NOMO-1 treated with dmso at 0.1 percent for 144 hours (cell line): ENCODE measurements at regions not wholly inside any gene's neighbourhood (a gene's known extent, or its start where the extent isn't known, plus 50 kb on each side); places are given as distances from the start of the nearest gene placed in this dataset.
A peak's percentile ranks its signal among the peaks of the same experiment; 100 is the strongest.
"Not testable (repeated sequence)": the region's sequence is repeated elsewhere in the genome, so short reads cannot be mapped to it uniquely, and the experiment has no call there.

Source experiments
- DNase-seq: peaks from one replicate; lab custom pipeline; 2025; ENCODE audit not compliant: unreplicated experiment; lab: John Stamatoyannopoulos, UW

DNA sequence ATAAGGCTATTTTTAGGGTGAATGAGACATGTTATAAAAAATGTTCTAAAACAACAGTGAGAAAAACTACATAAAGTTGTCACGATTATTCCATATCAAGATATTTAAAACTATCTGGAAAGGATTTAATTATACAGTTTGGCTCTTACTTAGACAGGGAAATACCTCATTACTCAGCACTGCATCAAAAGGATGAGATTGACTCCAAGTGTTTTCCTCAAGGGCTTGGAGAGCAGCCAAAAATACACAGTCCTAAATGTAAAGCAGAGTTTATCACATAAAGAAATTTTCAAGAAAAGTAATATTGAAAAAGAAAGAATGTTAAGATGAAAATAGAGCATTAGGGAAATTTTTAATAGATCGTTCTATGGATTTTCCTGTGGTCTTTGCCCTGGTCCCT, 285.5 kb upstream of the NETO1 start:
- DNase-seq: no peak

DNA sequence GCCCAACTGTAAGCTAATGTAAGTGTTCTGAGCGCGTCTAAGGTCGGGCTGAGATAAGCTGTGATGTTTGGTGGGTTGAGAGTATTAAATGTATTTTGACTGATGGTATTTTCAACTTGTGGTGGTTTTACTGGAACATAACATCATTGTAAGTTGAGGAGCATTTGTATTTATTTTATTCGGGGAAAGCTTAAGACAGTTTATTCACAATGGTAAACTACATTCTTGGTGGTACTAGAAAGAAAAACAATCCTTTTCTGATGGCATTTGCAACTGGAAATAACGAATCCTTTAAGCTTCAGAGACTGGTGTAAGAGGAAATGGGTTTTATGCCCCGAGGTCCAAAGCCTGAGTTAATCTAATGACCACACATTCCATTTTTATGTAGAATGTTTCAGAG, 283.3 kb upstream of the NETO1 start:
- DNase-seq: no peak

DNA sequence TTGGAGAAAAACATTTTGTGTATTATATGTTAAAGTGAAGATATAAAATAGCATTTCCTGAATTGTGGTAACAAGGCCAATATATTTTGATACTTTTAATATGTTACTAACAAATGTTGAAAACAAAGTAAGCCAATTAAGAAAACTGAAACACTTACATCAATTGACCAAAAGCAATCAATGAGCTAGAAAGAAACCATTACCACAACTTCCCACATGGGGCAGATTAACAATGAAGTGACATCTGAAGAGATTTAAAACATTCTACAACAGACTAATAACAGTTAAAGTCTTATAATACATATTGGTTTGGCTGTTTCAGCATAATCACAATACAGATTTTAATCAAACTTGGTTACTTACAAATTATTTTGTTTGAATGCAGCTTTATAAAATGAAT, 282.4 kb upstream of the NETO1 start:
- no peak for DNase-seq

DNA sequence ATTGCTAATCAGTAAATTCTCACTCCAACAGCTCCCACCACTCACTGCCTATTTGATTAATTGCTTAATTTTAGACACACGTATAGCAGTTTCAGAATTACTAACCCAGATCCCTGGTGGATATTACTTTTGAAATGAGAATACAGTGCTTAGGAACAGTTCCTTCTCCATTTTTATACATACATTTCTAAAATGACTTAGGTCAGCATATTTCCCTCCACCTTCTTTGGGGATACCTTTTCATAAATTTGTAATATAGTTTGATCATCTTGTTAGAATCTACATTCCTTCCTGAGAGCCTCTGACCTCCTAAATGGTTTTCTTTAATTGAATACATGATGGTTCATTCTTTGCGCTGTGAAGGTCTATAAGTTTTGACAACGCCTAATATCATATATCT, 279.8 kb upstream of the NETO1 start:
- no peak for DNase-seq

DNA sequence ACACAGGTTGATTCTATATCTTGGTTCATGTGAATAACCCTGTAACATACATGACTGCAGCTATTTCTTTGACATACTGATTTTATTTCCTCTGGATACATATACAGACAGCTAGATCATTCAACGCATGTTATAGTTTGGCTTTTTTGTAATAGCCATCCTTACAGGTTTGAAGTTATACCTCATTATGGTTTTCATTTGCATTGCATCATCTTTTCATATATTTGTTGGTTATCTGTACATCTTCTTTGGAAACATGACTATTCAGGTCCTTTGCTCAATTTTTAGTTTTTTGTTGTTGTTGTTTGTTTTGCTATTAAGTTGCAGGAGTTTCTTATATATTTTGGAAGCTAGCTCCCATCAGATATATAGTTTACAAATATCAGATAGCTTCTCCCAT, 276.2 kb upstream of the NETO1 start:
- no peak for DNase-seq

DNA sequence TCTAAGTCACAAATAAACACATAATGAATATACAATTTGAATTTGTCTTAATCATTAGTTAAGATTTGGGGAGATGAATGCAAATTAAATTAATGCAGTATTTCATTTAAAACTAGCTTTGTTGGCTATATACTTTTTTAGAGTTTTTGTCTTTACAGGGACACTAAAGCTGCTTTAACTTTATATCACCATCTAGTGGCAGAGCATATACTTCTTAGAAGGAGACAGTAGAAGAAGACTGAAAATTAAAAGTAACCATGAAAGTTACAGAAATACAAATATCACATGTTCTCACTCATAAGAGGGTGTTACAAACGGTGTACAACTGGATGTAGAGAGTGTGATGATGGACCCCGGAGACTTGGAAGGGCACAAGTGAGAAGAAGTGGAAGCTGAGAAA, 268.3 kb upstream of the NETO1 start:
- DNase-seq: no peak

DNA sequence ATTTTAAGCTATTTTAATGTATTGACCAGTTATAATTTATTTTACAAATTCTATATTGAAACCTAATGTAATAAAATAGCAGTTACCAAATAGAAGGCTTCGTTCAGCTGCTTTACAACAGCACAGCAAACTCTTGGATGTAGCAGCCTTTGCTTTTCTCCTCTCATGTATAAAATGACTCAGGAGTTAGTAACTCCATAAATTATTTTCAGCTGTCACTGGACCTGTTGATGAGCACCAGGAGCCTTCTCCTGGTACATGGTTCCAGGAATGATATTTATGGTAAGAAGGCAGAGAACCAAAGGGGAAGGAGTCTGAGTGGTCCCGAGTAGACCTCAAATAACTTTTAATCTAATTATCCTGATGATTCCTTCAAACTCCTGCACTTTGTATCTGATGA, 256.4 kb upstream of the NETO1 start:
- no peak for DNase-seq

DNA sequence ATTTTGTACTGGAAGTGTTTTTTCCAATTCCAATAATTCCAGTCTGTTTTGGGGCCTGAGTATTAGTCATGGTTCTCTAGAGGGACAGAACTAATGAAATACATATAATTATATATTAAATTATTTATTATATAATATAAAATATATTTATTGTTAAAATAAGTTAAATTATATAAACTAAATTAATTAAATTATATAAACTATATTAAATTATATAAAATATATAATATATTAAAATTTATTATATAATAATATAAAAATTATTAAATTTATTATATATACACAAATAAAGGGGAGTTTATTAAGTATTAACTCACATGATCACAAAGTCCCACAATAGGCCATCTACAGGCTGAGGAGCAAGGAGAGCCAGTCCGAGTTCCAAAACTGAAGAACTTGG, 253.4 kb upstream of the NETO1 start:
- DNase-seq: no peak

DNA sequence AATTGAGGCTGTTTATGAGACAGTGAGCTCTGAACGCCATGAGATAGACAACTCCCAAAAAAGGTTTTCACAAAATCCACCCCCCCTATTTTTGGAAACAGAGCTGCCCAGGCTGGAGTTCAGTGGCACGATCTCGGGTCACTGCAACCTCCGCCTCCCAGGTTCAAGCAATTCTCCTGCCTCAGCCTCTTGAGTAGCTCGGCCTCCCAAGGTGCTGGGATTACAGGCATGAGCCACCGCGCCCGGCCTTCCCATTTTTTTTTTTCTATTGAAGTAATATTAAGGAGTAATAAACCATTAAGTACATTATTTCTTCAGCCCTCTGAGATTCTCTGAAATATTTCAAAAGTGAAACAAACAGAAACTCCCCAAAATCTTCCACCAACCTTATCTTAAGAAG, 252.8 kb upstream of the NETO1 start:
- DNase-seq: no peak

DNA sequence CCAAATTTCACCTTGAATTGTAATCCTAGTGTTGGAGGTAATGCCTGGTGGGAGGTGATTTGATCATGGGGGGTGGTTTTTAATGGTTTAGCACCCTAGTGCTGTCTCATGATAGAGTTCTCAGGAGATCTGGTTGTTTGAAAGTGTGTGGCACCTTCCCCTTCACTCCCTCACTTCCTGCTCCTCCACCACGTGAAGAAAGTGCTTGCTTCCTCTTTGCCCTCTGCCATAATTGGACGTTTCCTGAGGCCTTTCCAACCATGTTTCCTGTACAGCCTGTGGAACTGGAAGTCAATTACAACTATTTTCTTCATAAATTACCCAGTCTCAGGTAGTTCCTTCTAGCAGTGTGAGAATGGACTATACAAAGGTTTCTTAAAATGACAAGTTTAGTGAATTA, 251.8 kb upstream of the NETO1 start:
- peak; percentile 65 for DNase-seq

DNA sequence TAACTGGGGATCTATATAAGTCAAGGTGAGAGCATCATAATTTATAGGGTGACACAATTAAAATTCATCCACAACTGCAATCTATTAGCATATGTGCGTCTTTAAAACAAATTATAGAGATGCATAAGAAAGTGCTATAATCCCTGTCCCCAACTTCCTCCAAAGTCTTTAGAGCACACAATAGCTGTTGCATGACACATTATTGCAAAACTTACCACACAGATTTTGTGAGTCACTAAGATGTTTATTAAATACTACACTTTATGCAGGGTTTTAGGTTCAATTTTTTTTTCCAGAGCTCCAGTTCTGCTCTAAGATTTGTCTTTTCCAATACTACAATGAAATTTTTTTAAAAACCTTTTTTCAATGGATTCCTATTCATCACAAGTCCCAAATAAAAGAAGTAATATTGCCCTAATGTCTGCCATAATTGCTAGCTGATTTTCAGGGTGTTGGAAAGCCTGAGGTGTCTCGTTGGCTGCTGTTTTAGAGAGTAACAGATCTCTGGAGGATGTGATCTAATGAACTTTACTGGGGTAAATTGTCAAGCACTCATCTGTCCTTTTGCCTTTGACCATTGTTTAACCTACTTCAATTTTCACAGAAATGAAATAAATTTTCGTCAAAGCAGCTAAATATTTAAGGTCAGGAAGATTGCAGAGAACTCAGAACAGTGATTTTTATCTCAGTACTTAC, 250.5 kb upstream of the NETO1 start:
- DNase-seq: peak; percentile 10

DNA sequence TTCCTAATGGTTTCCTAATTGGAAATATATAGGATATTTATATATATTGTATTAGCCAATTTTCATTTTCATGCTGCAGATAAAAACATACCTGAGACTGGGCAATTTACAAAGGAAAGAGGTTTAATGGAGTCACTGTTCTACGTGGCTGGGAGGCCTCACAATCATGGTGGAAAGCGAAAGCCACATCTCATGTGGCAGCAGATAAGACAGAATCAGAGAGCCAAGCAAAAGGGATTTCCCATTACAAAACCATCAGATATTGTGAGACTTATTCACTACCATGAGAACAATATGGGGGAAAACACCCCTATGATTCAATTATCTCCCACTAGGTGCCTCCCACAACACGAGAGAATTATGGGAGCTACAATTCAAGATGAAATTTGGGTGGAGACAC, 242.5 kb upstream of the NETO1 start:
- DNase-seq: no peak

DNA sequence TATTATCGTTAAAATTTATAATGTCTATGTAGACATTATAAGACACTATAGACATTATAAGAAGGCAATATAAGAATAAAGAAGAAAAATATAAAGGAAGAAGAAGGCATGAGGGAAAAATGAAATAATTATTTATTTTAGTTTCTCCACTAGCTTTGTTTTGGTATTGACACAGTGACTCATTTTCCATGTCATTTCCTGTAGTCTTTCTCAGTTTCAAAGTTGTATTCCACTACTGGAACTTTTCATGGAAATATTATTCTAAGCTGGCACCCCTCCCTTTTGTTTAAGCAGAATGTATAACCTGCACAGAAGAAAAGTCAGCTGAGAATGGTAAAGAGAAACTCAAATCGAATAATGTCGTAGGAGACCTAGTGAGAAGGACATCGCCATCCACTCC, 234.2 kb upstream of the NETO1 start:
- no peak for DNase-seq

DNA sequence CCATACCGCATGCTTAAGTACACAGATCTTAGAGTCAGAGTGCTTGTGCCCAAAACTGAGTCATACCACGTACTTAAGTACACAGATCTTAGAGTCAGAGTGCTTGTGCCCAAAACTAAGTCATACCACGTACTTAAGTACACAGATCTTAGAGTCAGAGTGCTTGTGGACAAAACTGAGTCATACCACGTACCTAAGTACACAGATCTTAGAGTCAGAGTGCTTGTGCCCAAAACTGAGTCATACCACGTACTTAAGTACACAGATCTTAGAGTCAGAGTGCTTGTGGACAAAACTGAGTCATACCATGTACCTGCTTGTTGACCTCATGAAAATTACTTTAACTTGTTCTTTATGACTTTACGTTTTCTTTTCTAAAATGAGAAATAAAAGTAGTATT, 233.7 kb upstream of the NETO1 start:
- not testable (repeated sequence) for DNase-seq

DNA sequence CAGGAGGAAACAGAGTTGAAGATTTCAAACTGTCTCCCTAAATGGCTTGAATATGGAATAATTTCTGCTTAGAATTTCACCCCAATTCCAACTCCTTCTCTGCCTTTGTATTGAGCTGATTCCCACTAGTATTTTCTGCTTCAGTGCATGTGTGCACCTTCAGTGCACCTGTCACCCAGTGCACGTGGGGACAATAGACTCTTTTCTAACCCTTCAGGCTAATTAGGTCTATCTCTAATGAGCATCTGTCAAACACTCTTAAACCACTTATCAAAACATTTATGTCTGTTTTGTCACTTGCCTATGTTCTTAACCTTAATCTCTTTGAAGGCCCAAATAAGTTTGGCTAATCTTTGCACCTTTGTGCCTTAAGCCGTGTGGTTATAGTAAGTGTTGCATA, 232.0 kb upstream of the NETO1 start:
- no peak for DNase-seq

DNA sequence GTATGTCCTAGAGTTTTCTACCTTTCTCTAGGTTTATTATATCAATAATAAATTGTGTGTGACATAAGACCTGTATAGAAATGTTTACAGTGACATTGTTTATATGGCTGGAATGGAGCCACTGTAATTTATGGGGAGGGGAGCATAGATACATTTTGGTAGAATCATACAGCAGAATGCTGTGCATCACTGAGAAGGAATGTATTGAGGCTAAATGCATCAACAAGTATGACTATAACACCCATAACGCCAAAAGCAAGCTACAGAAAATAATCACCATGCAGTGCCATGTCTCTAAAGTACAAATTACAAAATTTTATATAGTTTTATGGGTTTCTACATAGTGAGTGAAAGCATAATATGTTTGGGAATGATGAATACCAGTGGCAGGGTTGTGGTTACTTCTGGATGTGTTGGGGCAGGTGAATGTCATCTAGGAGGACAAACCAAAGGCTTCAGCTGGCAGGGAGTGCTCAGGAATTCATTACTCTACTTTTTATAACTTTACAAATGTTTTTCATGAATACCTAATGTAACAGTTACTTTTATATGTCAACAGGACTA, 226.0 kb upstream of the NETO1 start:
- no peak for DNase-seq

DNA sequence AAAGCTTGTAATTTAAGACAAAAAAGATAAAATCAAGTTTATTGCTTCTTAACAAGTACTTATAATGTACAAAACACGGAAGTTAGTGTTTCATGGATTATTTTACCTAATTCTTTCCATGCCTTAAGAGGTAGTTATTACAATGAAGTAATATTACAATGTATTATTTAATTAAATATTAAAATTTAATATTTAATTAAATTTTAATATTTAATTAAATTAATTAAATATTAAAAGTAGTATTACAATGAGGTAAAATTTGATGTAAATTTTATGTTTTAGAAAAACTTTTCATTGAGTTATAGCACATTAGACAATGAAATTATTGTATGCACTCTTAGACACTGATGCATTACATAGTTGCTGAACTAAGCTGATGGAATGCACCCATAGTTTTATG, 220.7 kb upstream of the NETO1 start:
- no peak for DNase-seq

DNA sequence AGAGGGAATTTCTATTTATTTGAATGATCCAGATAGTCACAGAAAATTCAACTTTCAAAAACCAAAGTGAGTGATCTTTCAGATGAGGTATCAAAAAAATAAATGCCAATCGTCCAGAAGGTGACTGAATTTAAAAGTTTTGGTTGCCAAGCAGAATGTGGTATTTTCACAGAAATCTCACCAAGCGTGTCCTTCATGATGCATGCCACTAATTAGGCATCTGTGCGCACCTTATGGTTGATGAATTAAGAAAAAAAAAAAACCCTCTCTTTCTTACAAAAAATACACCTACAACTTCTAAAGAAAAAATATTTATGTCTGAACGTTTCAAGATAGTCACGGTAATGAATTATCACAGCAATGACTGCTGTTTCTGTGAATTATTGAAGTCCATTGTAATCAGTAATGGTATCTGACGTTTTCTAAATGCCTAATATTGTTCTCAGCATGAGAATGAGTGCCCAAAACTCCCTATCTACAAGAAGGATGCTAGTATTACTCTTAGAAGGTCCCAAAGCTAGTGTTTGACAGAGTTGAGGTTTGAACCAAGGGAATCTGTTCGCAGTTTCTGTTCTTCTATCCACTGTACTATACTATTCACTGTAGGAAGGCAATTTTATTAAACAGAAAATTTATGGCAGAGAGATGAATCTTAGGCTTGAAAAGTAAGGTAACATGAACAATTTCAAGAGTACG, 219.6 kb upstream of the NETO1 start:
- no peak for DNase-seq

DNA sequence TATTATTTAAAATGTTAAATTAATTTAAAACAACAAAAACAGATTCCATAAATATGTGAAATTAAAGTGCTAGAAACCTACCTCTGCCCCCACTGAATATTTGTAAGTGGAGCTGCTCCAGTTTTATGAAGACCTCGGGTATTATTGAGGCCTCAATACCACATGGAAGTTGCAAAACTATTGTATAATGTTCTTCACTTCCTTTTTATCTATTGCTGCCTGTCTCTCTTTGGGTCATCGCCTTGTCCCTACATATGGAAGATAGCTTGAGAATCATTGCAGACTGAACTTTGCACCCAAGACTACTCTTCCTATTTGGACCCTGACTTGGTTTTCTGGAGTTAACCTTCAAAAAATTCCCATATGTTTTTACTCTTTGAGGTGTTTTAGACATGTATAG, 212.1 kb upstream of the NETO1 start:
- DNase-seq: peak; percentile 14

DNA sequence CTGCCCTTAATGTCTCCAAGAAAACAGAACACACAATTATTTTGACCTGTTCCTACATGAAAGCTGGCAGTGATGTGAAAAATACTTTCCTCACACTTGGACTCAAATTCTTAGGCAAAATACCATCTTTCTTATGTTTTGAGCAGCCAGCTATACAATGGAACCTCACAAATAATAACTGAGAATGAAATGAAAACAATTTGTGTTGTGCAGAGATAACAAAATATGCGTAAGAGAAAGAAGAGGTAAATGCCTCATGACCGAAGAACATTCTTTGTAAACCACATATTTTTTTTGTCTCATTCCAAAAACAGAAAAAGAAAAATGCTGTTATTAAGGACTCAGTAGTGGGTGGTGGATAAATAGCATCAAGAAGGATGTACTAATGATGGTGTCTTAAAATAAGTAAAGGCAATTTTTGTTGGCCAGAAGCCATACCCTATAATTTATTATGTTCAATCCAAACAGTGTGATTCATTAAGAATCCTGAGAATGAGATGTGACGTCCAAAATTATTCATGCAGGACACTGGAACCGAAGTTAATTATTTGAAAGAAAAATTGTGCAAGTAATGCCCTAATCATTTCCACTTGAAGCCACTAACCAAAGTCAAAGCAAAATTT, 193.0 kb upstream of the NETO1 start:
- no peak for DNase-seq

DNA sequence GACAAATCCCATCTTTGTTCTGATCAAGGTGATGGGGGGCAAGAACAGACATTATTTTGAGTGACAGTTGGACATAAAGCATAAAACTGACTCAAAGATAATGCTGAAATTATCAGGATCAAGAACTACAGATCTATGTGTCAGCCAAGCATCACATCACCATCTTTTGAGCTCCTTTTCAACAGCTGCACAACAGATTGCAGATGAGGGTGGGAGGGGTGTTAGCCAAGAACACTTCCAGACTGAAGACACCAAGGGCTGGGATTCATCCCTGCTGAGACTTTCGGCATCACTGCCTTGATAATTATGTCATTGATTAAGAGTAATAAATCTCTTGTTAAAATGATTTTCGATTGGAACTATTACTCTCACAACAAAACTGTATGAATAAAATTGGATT, 191.5 kb upstream of the NETO1 start:
- no peak for DNase-seq

DNA sequence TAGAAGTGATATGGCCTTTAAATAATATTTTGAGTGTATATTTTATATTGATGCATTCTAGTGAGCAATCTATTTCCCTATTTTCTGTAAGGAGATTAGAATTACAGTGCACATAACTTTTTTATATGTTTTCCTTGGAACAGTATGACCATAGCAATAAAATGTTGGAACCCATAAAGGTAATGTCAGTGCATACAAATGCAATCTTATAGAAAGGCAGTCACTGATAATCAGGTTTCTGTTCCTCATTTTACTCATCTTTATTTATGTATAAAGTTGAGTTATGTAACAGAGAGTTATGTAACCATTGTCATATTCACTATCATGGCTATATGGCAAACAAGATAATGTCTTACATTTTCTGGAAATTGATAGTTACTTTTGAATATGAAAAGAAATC, 179.9 kb upstream of the NETO1 start:
- DNase-seq: no peak
